HG02763 (cell line): ENCODE measurements at regions not wholly inside any gene's neighbourhood (a gene's known extent, or its start where the extent isn't known, plus 50 kb on each side); places are given as distances from the start of the nearest gene placed in this dataset.

ENCODE experiments used
- ATAC-seq: cut with Tn5 transposase; IDR thresholded peaks from one replicate; pipeline ENCODE4 v1.9.1; 2021; ENCODE audit warnings: mild to moderate bottlenecking, moderate library complexity; ENCODE audit not compliant: unreplicated experiment

GRCh38 chr16:9406038-9406712 is 314.7 kb downstream of the HAPSTR1 start:
- ATAC-seq = no peak

GRCh38 chr16:9407206-9407758 is 315.8 kb downstream of the HAPSTR1 start:
- no peak for ATAC-seq

DNA sequence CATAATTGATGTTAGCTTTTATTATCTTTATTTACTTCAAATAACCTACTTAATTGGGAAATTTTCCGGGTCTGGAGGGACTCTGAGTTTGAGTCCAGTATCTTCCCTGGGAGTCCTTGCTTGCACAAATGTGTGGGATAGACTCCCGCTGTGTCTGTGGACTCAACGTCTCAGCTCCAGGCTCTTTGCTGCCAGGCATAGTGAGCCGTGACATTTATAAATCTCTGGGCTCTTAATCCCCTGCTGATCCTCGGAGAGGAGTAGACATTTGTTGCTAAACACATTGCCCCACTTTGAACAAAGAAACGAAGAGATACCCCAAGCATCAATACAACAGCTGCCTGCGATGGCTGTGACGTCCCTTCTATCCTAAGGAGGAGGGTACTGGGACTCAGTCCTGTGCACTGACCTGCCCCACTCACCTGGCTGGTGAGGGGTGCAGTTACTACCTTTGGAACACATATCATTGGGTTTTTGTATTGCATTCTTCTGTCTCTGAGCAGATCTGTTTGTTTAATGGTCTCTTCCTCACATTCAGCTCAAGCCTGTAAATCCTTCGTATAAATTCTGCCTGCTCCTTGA is 316.9 kb downstream of the HAPSTR1 start:
- ATAC-seq = no peak

DNA sequence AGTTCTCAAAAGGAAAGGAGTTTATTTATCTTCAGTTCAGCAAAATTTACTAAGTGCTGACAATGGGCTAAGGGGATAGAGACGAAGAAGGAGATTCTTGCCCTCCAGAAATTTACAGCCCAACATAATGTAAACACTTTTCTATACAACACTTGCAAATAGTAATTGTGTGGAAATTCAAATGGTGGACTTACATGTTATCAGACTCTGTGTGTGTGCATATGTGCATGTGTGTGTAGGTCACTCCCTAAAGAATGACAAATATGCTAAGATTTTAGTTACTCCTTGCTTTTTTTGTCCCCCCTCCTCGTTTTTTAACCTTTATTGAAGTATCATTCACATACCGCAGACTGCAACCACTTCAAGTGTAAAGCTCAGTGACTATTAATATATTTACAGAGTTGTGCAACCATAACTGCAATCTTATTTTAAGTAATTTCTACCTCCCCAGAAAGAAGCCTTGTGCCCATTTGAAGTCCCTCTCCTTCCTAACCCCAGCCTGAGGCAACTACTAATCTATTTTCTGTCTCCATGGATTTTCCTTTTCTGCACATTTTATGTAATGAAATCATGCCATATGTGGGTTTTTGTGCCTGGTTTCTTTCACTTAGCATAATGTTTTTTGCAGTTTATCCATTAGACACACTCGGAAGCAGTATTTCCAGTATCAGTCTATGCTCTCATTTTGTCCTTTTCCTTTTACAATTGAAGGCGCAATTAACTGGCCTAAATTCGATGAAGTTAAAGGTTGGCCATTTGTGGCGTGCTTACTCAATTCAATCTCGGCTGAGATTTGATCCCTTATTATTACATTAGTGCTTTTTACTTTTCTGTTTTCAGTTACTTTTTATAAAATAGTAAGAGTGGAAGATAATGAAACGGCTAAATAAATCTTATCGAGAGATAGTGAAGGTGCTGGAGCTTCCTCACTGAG is 318.4 kb downstream of the HAPSTR1 start:
- no peak for ATAC-seq

DNA sequence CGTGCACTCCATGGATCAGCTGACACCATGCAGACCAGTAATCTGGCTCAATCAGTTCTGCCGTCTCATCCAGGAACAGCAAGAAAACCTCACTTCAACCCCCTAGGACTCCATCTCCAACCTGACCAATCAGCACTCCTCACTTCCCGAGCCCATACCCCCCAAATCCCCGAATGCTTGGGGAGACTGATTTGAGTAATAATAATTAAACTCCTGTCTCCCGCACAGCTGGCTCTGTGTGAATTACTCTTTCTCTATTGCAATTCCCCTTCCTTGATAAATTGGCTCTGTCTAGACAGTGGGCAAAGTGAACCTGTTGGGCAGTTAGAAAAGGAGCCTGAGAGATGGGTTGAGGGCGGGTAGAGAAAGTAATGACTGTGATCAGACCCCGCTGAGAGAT is 320.0 kb downstream of the HAPSTR1 start:
- no peak for ATAC-seq

GRCh38 chr16:9412031-9412914 is 320.8 kb downstream of the HAPSTR1 start:
- no peak for ATAC-seq

GRCh38 chr16:9412915-9413264 is 321.4 kb downstream of the HAPSTR1 start:
- no peak for ATAC-seq

- no peak for ATAC-seq
These were observed 324.1 kb downstream of the HAPSTR1 start for GRCh38 chr16:9415545-9415944.

GRCh38 chr16:9417898-9418297 is 326.5 kb downstream of the HAPSTR1 start:
- no peak for ATAC-seq

GRCh38 chr16:9419161-9419560 is 327.7 kb downstream of the HAPSTR1 start:
- no peak for ATAC-seq

- no peak for ATAC-seq
These were observed 331.5 kb downstream of the HAPSTR1 start for GRCh38 chr16:9422762-9423513.

DNA sequence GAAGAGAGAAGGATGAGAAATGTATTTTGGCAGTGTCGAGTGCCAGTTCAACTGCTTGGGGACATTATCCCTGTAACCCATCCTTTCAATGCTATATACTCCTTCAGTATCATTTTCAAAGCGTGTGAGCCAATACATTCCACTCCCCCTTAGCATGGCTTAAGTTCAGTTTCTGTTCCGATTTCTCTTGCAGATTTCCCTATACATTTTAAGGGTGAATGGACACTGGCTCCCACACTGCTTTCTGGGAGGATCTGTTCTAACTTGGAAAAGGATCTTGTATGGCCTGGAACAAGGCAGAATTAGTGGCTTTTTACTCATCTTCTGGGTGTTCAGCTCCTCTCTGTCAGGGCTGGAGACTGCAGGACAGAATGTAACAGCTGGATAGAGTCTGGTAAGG is 333.8 kb downstream of the HAPSTR1 start:
- no peak for ATAC-seq

DNA sequence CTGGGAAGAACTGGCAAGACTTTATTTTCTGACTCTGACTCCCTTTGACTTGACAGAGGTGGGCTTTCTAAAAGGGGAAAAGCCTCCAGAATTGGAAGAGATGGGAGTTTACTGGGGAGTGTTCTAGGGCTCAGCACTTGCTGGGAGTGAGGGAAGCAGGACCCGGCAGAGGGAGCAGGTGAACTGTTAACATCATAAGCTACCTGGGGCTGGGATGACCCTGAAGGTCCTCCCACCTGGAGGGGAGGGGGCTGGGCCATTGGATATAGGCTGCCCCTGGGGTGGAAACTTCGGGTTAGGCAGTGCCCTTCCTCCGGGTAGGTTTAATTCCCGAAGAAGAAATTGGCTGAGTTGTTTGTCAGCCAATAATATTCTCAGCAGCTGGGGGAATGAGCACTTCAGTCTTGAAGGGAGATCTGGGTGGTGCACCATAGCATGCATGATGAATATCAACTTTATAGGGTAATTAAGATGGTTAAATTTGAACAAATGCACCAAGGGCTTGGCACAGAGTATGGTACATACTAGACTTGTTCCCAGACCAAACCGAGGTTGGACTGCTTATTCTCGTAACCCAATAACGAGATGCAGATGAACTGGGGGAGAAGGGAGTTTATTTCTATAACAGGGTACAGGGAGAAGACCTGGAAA is 337.0 kb downstream of the HAPSTR1 start:
- no peak for ATAC-seq

GRCh38 chr16:9429646-9430330 is 338.3 kb downstream of the HAPSTR1 start:
- no peak for ATAC-seq

DNA sequence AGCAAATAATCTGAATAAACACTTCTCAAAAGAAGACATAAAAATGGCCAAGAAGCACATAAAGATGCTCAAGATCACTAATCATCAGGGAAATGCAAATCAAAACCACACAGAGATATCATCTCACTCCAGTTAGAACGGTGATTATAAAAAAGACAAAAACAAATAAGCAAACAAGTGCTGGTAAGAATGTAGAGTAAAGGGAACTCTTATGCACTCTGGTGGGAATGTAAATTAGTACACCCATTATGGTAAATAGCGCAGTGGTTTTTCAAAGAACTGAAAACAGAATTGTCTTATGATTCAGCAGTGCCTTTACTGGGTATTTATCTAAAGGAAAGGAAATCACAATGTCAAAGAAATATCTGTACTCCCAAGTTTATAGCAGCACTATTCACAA is 343.2 kb downstream of the HAPSTR1 start:
- no peak for ATAC-seq

- no peak for ATAC-seq
These were observed 344.7 kb downstream of the HAPSTR1 start for GRCh38 chr16:9436175-9436574.

- ATAC-seq = no peak
These were observed 345.7 kb downstream of the HAPSTR1 start for GRCh38 chr16:9437115-9437514.

DNA sequence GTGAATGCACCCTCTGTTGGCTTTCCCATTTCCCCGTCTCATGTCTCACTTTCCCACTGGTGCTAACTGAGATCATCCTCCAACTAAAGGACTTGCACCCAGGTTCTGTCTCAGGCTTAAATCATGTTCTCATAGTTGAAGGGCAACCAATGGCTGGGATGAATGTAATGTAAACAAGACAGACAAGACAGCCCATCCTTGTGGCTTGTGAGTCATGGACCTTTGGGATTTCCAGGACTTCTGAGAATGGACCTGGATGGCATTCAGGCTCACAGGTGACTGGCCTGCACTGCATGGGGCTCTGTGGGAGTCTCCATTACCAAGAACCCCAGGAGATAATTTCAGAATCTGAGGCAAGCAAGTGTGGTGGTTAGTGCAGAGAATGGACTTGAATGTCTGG is 347.5 kb downstream of the HAPSTR1 start:
- no peak for ATAC-seq

DNA sequence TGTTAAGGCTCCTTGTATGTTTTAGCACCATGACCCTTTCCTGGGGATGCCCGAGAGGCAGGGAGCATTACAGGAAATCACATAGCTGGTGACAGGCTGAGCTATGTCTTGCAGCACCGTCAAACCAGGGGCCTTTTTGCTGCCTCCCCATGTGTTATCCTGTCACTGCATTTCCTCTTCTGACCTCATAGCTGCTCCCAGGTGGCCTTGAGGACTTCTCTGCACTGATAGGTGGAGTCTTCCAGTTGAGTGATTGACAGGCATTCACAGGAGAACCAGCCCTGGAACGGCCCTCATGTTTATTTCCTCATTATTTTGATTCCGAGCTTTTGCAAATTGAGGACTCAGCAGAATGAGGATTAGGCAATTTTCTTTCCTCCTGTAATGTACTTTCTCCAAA is 349.6 kb downstream of the HAPSTR1 start:
- ATAC-seq = no peak
